WTC11 (cell line): ENCODE measurements at regions not wholly inside any gene's neighbourhood (a gene's known extent, or its start where the extent isn't known, plus 50 kb on each side); places are given as distances from the start of the nearest gene placed in this dataset.

Source experiments
- CTCF ChIP-seq: fragments of 200-600 bp; IDR thresholded peaks from 2 replicates; pipeline ENCODE4 v1.8.0; 2022; ENCODE audit warnings: antibody characterized with exemption
- E2F5 ChIP-seq: sonication (generic); formaldehyde crosslinking; IDR thresholded peaks from 2 replicates; pipeline ENCODE4 v1.8.1; 2022; ENCODE audit warnings: mild to moderate bottlenecking, moderate library complexity, missing genetic modification reagents
- JUN ChIP-seq: sonication (generic); formaldehyde crosslinking; IDR thresholded peaks from 2 replicates; pipeline ENCODE4 v1.8.0; 2023; ENCODE audit warnings: mild to moderate bottlenecking, missing genetic modification reagents
- OVOL2 ChIP-seq: fragments of 250-450 bp; sonication (Bioruptor Pico); IDR thresholded peaks from 2 replicates; pipeline ENCODE4 v1.9.0; 2021; ENCODE audit warnings: mild to moderate bottlenecking, borderline replicate concordance
- TF ChIP-seq, protein P1 (sequence below): sonication (generic); formaldehyde crosslinking; IDR thresholded peaks from 2 replicates; pipeline ENCODE4 v1.8.1; 2023; ENCODE audit warnings: mild to moderate bottlenecking, missing genetic modification reagents

DNA sequence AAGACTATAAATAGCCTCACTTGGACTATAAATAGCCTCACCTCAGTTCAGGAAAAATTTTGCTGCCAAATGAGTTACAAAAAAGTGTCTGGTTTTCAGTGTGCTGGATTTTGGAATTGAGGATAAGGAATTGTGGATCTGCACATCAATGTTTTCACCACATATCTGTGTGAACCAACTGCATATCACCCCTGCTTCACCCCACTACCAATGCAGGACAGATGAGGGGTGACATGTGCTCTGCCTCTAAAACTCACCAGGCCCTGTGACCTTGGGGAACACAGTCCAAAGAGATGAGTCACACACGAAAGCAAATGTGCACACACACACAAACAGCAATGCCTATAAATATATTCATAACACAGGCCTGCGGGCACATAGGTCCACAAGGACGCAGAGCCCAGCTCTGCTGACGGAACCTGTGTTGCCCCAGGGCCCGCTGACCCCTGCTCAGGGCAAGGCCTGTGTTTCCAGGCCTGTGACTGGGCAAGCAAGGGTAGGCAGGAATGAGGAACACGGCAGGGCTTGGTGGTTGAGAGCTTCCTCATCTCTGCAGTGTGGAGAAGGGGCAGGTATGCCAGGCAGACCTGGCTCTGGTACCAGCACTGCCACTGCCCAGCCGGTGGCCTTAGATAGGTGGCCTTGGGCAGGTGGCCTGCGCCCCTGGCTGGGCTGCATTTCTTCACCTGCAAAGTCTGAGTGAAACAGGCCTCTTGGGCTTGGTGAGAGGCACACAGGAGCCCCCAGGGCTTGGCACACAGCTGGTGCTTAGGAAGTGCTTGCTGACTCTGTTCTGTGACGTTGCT lies 82.4 kb downstream of the ARL6IP4 start:
- TF ChIP-seq JUN (CRISPR knock-in tag) (no peak), OVOL2 (CRISPR knock-in tag) (no peak), CTCF (no peak), E2F5 (CRISPR knock-in tag) (no peak)
- TF ChIP-seq, protein P1, sequence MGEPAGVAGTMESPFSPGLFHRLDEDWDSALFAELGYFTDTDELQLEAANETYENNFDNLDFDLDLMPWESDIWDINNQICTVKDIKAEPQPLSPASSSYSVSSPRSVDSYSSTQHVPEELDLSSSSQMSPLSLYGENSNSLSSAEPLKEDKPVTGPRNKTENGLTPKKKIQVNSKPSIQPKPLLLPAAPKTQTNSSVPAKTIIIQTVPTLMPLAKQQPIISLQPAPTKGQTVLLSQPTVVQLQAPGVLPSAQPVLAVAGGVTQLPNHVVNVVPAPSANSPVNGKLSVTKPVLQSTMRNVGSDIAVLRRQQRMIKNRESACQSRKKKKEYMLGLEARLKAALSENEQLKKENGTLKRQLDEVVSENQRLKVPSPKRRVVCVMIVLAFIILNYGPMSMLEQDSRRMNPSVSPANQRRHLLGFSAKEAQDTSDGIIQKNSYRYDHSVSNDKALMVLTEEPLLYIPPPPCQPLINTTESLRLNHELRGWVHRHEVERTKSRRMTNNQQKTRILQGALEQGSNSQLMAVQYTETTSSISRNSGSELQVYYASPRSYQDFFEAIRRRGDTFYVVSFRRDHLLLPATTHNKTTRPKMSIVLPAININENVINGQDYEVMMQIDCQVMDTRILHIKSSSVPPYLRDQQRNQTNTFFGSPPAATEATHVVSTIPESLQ: no peak
